PFSK-1 (cell line): ENCODE measurements at regions not wholly inside any gene's neighbourhood (a gene's known extent, or its start where the extent isn't known, plus 50 kb on each side); places are given as distances from the start of the nearest gene placed in this dataset.

Source experiments
- POLR2AphosphoS5 ChIP-seq: IDR thresholded peaks from 2 replicates; pipeline ENCODE4 v1.6.1; 2012; ENCODE audit warnings: low read depth, mild to moderate bottlenecking, control low read depth, low read length, moderate library complexity
- SIN3A ChIP-seq: IDR thresholded peaks from 2 replicates; pipeline ENCODE4 v1.6.1; 2012; ENCODE audit warnings: mild to moderate bottlenecking, low read length, moderate library complexity, borderline replicate concordance; ENCODE audit not compliant: insufficient read depth

GRCh38 chrX:42544883-42545282 lies 233.1 kb downstream of the PPP1R2C start:
- TF ChIP-seq POLR2AphosphoS5: no peak
- no peak for TF ChIP-seq SIN3A
